Left cardiac atrium (tissue), 4 donors: ENCODE measurements at regions not wholly inside any gene's neighbourhood (a gene's known extent, or its start where the extent isn't known, plus 50 kb on each side); places are given as distances from the start of the nearest gene placed in this dataset.

ENCODE experiments used
- ATAC-seq, 2 donors: fragments of 200-7000 bp; cut with Tn5 transposase; one replicate each; pipeline ENCODE4 v1.9.1; 2020; ENCODE audit warnings: mild to moderate bottlenecking in 2 of 2, moderate library complexity in 2 of 2
- DNase-seq: peaks from one replicate; pipeline ENCODE4 v3.0.0-alpha.2; 2020
- intact Hi-C, 2 donors: fragments of 100-400 bp; cut with DNase I; formaldehyde crosslinking; loops; one replicate each; pipeline versions ENCODE4 v1.14.1 to v1.15.1; 2022 to 2023
- donor health status: DM: no; HTN: yes; CAD: no.
- donor health status: DM: no; HTN: yes; CAD: no; lungs with severe emphysema.
- donor health status: DM: yes; HTN: yes; CAD: no.
- donor health status: Dilated cardiomyopathy.

GRCh38 chr9:109718861-109719260 is 61.1 kb upstream of the PALM2AKAP2 start:
- no peak for DNase-seq
- no peak for ATAC-seq
- intact Hi-C loops, result no loop called here

GRCh38 chr9:109721001-109721400 is 59.0 kb upstream of the PALM2AKAP2 start:
- peak in 1 of 2 donors; percentile 73 for ATAC-seq
- no peak for DNase-seq
- intact Hi-C loops, result no loop called here

- no peak for ATAC-seq
These were observed 58.0 kb upstream of the PALM2AKAP2 start for GRCh38 chr9:109722007-109722406.

GRCh38 chr9:109723781-109724180 is 56.2 kb upstream of the PALM2AKAP2 start:
- ATAC-seq (no peak), DNase-seq (no peak)
- intact Hi-C loops, result no loop called here

More at GRCh38 chr9:109722007-109722406, 58.0 kb upstream of the PALM2AKAP2 start:
- intact Hi-C loops, result no loop called here
- DNase-seq, result no peak

- intact Hi-C loops, result no loop called here
- ATAC-seq (no peak), DNase-seq (no peak)
These were observed 54.5 kb upstream of the PALM2AKAP2 start for GRCh38 chr9:109725460-109725859.

- DNase-seq, result no peak
- no peak for ATAC-seq
- intact Hi-C loops, result no loop called here
These were observed 53.9 kb upstream of the PALM2AKAP2 start for GRCh38 chr9:109726119-109726518.

GRCh38 chr9:109728686-109729300 is 51.2 kb upstream of the PALM2AKAP2 start:
- intact Hi-C loops, result no loop called here
- no peak for DNase-seq
- no peak for ATAC-seq

GRCh38 chr9:109729513-109729912 is 50.5 kb upstream of the PALM2AKAP2 start:
- ATAC-seq (no peak), DNase-seq (no peak)
- intact Hi-C loops, result no loop called here
